PC-3 (cell line): ENCODE measurements at regions not wholly inside any gene's neighbourhood (a gene's known extent, or its start where the extent isn't known, plus 50 kb on each side); places are given as distances from the start of the nearest gene placed in this dataset.

Source experiments
- CTCF ChIP-seq: fragments of 300-600 bp; sonication (generic); conservative IDR thresholded peaks from 2 replicates; pipeline ENCODE4 v1.5.1; 2017; ENCODE audit warnings: antibody characterized with exemption, low read depth, mild to moderate bottlenecking, low read length
- EZH2 ChIP-seq: fragments of 300-600 bp; sonication (generic); IDR thresholded peaks from one replicate; pipeline ENCODE4 v1.6.1; 2017; ENCODE audit warnings: antibody characterized with exemption, mild to moderate bottlenecking, low read length; ENCODE audit not compliant: unreplicated experiment

DNA sequence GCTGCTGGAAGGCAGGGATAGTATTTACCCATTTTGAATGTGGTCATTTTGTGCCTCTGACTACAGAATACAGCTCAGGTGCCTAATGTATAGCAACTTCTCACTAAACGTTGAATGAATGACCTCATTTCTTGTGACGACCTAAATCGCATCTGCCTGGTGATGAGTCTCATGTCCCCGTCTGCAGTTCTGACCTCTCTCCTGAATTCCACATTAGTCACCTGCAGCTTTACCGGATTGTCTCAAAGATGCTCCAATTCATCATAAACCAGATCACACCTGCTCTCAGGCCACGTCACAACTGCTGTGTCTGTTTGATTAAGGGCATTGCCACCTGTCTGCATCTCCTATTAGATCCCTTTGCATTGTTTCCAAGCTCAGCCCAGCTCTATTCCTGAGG, 133.6 kb upstream of the MYT1L start:
- no peak for TF ChIP-seq CTCF
- no peak for TF ChIP-seq EZH2
